AG09309 (cell line): ENCODE measurements at regions not wholly inside any gene's neighbourhood (a gene's known extent, or its start where the extent isn't known, plus 50 kb on each side); places are given as distances from the start of the nearest gene placed in this dataset.
"Not testable (repeated sequence)": the region's sequence is repeated elsewhere in the genome, so short reads cannot be mapped to it uniquely, and the experiment has no call there.

Experiments used
- DNase-seq: peaks from one replicate; pipeline ENCODE4 v3.0.0-alpha.2; 2010; ENCODE audit warnings: low read depth
- H3K4me3 ChIP-seq: 2 replicates; pipeline ENCODE4 v1.5.1; 2011; ENCODE audit warnings: mild to moderate bottlenecking, low read depth, low read length, moderate library complexity; ENCODE audit not compliant: control insufficient read depth
- CTCF ChIP-seq: IDR thresholded peaks from 2 replicates; pipeline ENCODE4 v1.5.1; 2011; ENCODE audit warnings: mild to moderate bottlenecking, low read depth, low read length, inconsistent platforms; ENCODE audit not compliant: insufficient read depth, control insufficient read depth; ENCODE audit errors: missing control alignments

DNA sequence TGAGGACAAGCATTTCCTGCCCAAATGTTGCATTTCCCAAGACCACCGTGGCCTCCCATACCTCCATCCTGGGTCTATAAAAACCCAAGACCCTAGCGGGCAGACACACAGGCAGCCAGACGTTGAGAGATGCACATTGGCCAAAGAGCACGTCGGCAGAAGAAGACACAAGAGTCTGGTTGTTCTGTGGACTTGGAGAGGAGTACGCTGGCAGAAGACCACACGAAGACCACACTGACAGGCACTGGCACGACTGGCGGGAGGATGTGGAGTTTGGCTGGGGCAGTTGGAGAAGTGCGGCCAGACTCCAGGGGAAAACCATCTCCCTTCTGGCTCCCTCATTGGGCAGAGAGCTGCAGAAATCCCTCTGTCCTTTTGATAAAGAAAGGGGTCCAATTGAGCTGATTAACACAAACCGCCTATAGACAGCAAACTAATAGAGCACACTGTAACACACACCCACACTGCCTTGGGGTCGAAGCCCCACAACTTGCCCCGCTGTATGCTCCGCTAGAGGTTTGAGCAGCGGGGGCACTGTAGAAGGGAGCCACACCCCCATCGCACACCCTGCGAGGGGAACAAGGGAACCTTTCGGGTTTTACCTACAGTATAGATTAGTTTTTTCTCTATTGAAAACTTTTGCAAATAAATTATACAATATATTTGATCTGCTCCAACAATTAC is 376.7 kb upstream of the KLHL4 start:
- TF ChIP-seq CTCF: no peak
- no peak overlapping the region for H3K4me3 ChIP-seq
- no peak for DNase-seq

- no peak for TF ChIP-seq CTCF
- no peak for DNase-seq
- no peak overlapping the region for H3K4me3 ChIP-seq
Measured at GRCh38 chrX:87160435-87161010, 357.1 kb upstream of the KLHL4 start.

- no peak for DNase-seq
- no peak for TF ChIP-seq CTCF
- no peak overlapping the region for H3K4me3 ChIP-seq
Measured at GRCh38 chrX:87167841-87168240, 349.8 kb upstream of the KLHL4 start.

DNA sequence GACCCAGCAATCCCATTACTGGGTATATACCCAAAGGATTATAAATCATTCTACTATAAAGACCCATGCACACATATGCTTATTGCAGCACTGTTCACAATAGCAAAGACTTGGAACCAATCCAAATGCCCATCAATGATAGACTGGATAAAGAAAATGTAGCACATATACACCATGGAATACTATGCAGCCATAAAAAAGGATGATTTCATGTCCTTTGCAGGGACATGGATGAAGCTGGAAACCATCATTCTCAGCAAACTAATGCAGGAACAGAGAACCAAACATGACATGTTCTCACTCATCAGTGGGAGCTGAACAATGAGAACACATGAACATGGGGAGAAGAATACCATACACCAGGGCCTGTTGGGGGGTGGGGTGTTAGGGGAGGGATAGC is 339.6 kb upstream of the KLHL4 start:
- not testable (repeated sequence) for H3K4me3 ChIP-seq, DNase-seq
